Endothelial cell (in vitro differentiated cells): ENCODE measurements at regions not wholly inside any gene's neighbourhood (a gene's known extent, or its start where the extent isn't known, plus 50 kb on each side); places are given as distances from the start of the nearest gene placed in this dataset.

Source experiments
- DNase-seq: peaks from one replicate; pipeline ENCODE4 v3.0.0; 2021; ENCODE audit warnings: low spot score
- H3K27ac Mint-ChIP-seq: one replicate; pipeline ENCODE4 v1.8.0; 2021; ENCODE audit warnings: mixed read lengths, inconsistent platforms; ENCODE audit not compliant: unreplicated experiment
- H3K27me3 Mint-ChIP-seq: one replicate; pipeline ENCODE4 v1.8.0; 2021; ENCODE audit warnings: mild to moderate bottlenecking, moderate library complexity, mixed read lengths, inconsistent platforms; ENCODE audit not compliant: unreplicated experiment
- H3K36me3 Mint-ChIP-seq: one replicate; pipeline ENCODE4 v1.8.0; 2021; ENCODE audit warnings: mild to moderate bottlenecking, low read depth, mixed read lengths, inconsistent platforms; ENCODE audit not compliant: unreplicated experiment
- H3K4me1 Mint-ChIP-seq: one replicate; pipeline ENCODE4 v1.8.0; 2021; ENCODE audit warnings: mild to moderate bottlenecking, mixed read lengths, inconsistent platforms; ENCODE audit not compliant: unreplicated experiment
- H3K4me3 Mint-ChIP-seq: one replicate; pipeline ENCODE4 v1.8.0; 2021; ENCODE audit warnings: mild to moderate bottlenecking, mixed read lengths, inconsistent platforms; ENCODE audit not compliant: unreplicated experiment
- H3K9me3 Mint-ChIP-seq: one replicate; pipeline ENCODE4 v1.8.0; 2021; ENCODE audit warnings: mixed read lengths, inconsistent platforms; ENCODE audit not compliant: unreplicated experiment
- CTCF ChIP-seq: fragments of 200-600 bp; sonication (generic); IDR thresholded peaks from one replicate; pipeline ENCODE4 v1.5.0; 2021; ENCODE audit warnings: antibody characterized with exemption; ENCODE audit not compliant: unreplicated experiment

GRCh38 chr7:70857793-70858545 lies 274.0 kb upstream of the GALNT17 start:
- Mint-ChIP-seq H3K4me1 (no peaks in the 10 kb centered on the region), H3K27ac (no peak overlapping the region), H3K36me3 (no peaks in the 10 kb centered on the region), H3K27me3 (no peaks in the 10 kb centered on the region), H3K4me3 (no peak overlapping the region), H3K9me3 (peaks cover 16% of the 10 kb centered on the region)
- no peak for DNase-seq
- no peak for TF ChIP-seq CTCF

- Mint-ChIP-seq H3K27me3 (no peaks in the 10 kb centered on the region), H3K27ac (no peak overlapping the region), H3K36me3 (no peaks in the 10 kb centered on the region)
These were observed 264.4 kb upstream of the GALNT17 start for GRCh38 chr7:70867513-70867912.

GRCh38 chr7:70870349-70870748 lies 261.6 kb upstream of the GALNT17 start:
- no peak overlapping the region for H3K27ac Mint-ChIP-seq
- peaks cover 7% of the 10 kb centered on the region for H3K9me3 Mint-ChIP-seq

More at GRCh38 chr7:70867513-70867912, 264.4 kb upstream of the GALNT17 start:
- no peaks in the 10 kb centered on the region for H3K4me1 Mint-ChIP-seq
- H3K9me3 Mint-ChIP-seq = peaks cover 3% of the 10 kb centered on the region
- TF ChIP-seq CTCF = no peak
- H3K4me3 Mint-ChIP-seq = no peak overlapping the region
- DNase-seq = no peak

GRCh38 chr7:70872188-70872587 lies 259.8 kb upstream of the GALNT17 start:
- Mint-ChIP-seq H3K4me3 (no peak overlapping the region), H3K36me3 (no peaks in the 10 kb centered on the region), H3K9me3 (peaks cover 16% of the 10 kb centered on the region), H3K27ac (no peak overlapping the region), H3K4me1 (no peaks in the 10 kb centered on the region), H3K27me3 (peaks cover 2% of the 10 kb centered on the region)
- no peak for TF ChIP-seq CTCF
- DNase-seq = no peak

More at GRCh38 chr7:70870349-70870748, 261.6 kb upstream of the GALNT17 start:
- TF ChIP-seq CTCF = no peak
- no peaks in the 10 kb centered on the region for H3K36me3 Mint-ChIP-seq
- no peak for DNase-seq
- no peaks in the 10 kb centered on the region for H3K4me1 Mint-ChIP-seq
- no peak overlapping the region for H3K4me3 Mint-ChIP-seq
- H3K27me3 Mint-ChIP-seq = no peaks in the 10 kb centered on the region

GRCh38 chr7:70881167-70881847 lies 250.6 kb upstream of the GALNT17 start:
- Mint-ChIP-seq H3K9me3 (peaks cover 22% of the 10 kb centered on the region), H3K27ac (no peak overlapping the region), H3K36me3 (no peaks in the 10 kb centered on the region), H3K4me3 (no peak overlapping the region), H3K27me3 (peaks cover 3% of the 10 kb centered on the region), H3K4me1 (no peaks in the 10 kb centered on the region)
- no peak for DNase-seq
- no peak for TF ChIP-seq CTCF
